SW 1271 (cell line): ENCODE measurements at regions not wholly inside any gene's neighbourhood (a gene's known extent, or its start where the extent isn't known, plus 50 kb on each side); places are given as distances from the start of the nearest gene placed in this dataset.
"Not testable (repeated sequence)": the region's sequence is repeated elsewhere in the genome, so short reads cannot be mapped to it uniquely, and the experiment has no call there.

Experiments
- DNase-seq, 2 experiments: peaks; one replicate each; lab custom pipeline; 2025; lab: John Stamatoyannopoulos, UW

GRCh38 chr3:112765531-112765930, 81.1 kb downstream of the CD200R1L start:
- no peak for DNase-seq

GRCh38 chr3:112763258-112763657, 83.4 kb downstream of the CD200R1L start:
- no peak for DNase-seq

GRCh38 chr3:112761062-112761638, 85.5 kb downstream of the CD200R1L start:
- DNase-seq, result no peak

- no peak for DNase-seq
Measured at GRCh38 chr3:112759681-112760080, 87.0 kb downstream of the CD200R1L start.

- no peak for DNase-seq
Measured at GRCh38 chr3:112759210-112759609, 87.5 kb downstream of the CD200R1L start.

- no peak for DNase-seq
Measured at GRCh38 chr3:112757197-112757596, 89.5 kb downstream of the CD200R1L start.

GRCh38 chr3:112755845-112756613, 90.6 kb downstream of the CD200R1L start:
- no peak for DNase-seq

DNA sequence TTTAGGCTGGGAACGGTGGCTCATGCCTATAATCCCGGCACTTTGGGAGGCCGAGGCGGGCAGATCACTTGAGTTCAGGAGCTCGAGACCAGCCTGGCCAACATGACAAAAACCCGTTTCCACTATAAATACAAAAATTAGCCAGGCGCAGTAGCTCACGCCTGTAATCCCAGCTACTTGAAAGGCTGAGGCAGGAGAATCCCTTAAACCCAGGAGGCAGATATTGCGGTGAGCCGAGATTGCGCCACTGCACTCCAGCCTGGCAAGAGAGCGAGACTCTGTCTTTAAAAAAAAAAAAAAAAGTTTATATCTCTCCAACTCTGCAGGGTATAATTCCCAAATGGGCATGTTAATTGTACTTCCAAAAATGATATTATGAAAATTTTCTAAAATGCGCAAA, 91.6 kb downstream of the CD200R1L start:
- not testable (repeated sequence) for DNase-seq

GRCh38 chr3:112751564-112752512, 94.8 kb downstream of the CD200R1L start:
- no peak for DNase-seq

GRCh38 chr3:112751061-112751460, 95.6 kb downstream of the CD200R1L start:
- no peak for DNase-seq

GRCh38 chr3:112747624-112748023, 99.0 kb downstream of the CD200R1L start:
- no peak for DNase-seq

- DNase-seq, result no peak
Measured at GRCh38 chr3:112746675-112747280, 99.9 kb downstream of the CD200R1L start.

DNA sequence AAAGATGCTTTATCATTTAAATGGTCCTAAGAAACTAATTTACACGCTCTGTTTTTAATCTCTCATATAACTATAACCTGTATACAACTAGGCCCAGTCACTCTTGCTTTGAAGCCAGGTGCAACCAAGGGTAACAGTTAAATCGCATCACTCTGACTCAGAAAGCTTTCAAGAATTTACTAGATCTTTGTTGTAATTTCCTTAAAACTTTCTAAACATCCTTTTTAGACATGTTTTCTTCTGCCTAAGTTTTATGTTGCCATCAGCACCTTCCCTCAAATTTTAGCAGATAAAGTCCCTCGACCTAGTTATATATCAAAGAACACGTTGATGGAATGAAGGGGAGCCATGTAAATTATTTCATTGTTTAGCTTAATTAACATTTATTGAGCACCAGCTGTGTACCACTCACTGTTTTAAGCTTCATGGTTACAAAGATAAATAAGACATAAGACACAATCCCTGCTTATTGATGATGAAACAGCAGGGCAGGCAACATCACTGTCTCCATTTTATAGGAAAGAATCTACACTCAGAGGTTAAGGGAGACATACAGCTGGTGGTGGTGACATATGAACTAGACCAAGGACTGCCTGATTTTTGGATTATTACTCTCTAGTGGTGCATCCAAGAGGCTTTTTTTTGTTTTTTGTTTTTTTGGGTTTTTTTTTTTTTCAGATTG, 101.0 kb downstream of the CD200R1L start:
- no peak for DNase-seq

GRCh38 chr3:112744825-112745566, 101.7 kb downstream of the CD200R1L start:
- DNase-seq, result no peak

- no peak for DNase-seq
Measured at GRCh38 chr3:112744106-112744505, 102.6 kb downstream of the CD200R1L start.

DNA sequence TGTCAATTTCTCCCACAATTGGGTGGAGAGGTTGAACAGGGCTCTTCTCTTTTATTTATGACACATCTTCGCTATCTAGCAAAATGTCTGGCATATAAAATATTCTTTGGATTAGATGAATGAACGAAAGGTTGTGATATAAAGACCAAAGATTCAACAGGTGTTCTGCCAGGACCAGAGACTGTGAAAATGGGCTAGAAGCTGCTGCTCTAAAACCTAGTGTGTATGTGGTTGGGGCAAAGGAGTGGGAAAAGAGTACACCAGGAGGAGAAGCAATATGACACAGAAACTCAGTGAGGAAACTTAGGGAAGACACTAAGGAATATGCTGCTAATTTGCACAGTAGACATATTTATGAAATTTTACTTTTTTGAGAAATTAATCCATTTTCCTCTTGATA, 102.0 kb upstream of the CCDC80 start:
- DNase-seq, result no peak

DNA sequence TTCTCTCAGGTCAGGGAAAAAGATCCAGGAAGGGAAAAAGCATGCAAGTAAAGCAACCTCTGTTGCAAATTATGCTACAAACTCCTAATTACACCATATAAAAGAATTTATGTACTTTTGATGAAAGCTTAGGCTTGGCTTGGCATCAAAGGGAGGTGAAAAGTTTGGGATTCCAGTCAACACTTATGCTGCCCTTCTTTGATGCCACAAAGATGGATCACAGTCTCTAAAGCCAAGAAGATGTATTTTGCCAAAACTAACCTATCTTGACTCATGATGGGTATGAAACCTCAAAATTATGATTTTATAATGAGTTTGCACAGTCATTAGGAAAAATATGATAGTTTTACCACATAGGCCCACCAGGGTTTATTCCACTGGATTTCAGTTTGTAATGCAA, 101.0 kb upstream of the CCDC80 start:
- DNase-seq, result no peak

DNA sequence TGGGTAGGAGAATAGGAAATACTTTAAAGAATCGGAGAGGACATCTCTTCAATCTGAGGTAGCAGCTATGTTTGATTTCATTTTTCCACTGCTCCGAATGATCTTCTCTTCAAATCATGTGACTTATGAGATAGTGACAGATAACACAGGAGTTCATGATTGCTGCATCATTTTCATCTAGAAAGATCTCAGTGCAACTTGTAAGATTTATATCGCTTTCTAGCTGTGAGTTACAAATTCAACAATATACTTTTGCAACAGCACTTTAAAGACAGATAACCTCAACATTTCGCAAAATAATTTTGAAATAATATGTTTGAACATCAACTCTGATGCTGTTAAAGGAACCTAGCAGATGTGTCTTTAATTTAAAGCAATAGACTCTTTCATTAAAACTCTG, 99.9 kb upstream of the CCDC80 start:
- no peak for DNase-seq

DNA sequence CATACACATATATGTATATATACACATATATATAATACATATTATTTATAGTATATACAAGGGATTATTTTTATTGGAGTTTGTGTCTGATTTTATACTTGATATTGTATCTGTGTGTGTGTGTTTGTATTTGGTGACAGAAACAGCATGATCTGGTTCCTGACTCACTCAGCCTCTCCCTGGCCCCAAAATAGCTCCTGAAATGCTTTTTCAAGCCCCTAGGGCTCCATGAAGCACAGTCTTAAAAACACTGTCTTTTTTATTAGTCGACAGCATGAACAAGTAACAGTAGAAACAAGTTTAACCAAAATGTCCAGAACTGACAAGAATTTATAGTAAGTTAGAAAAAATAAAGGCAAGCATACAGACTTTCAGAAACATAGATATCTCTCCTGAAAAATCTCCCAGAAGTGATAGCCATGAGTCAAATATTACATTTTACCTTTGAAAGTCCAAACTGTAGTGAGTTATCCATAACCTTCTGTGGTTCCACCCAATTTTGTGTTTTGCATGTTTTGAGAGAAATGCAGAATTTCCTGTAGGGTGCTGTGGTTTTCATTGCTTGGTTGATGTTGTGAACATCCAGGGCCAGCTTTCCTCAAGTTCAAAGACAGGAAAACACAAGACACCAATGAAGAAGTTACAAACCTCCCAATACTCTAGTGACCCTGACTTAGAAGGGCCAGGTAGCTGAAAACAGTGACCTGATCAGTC, 98.5 kb upstream of the CCDC80 start:
- no peak for DNase-seq

DNA sequence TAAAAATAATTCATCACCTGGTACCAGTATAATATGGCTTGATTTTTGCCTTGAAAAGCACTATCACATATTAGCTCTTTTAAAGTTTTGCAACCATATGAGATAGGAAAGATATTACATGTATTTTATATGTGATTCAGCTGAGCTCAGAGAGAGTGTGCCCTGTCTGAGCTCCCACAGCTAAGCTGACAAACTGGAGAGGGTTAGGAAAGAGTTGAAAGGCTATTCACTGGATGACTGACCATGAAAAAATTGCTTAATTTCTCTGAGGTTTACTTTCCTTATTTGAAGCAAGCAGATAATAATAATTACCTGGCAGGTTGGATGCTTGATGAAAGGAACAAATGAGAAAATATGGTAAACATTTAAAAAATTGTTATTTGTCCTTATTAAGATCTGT, 97.4 kb upstream of the CCDC80 start:
- no peak for DNase-seq
